Pons (tissue), 1 donor: ENCODE measurements at regions not wholly inside any gene's neighbourhood (a gene's known extent, or its start where the extent isn't known, plus 50 kb on each side); places are given as distances from the start of the nearest gene placed in this dataset.

Experiments
- DNase-seq: peaks from one replicate; pipeline ENCODE4 v3.0.0-alpha.2; 2016; ENCODE audit warnings: low spot score

GRCh38 chr3:161800985-161801559, 304.5 kb downstream of the OTOL1 start:
- DNase-seq: no peak

- no peak for DNase-seq
These were observed 321.5 kb downstream of the OTOL1 start for GRCh38 chr3:161818106-161818505.

- DNase-seq: no peak
These were observed 325.0 kb downstream of the OTOL1 start for GRCh38 chr3:161821591-161821990.

GRCh38 chr3:161822291-161822690, 325.7 kb downstream of the OTOL1 start:
- DNase-seq: no peak

- no peak for DNase-seq
These were observed 327.3 kb downstream of the OTOL1 start for GRCh38 chr3:161823910-161824309.

GRCh38 chr3:161838021-161838420, 341.4 kb downstream of the OTOL1 start:
- DNase-seq: no peak

- DNase-seq: no peak
These were observed 351.8 kb downstream of the OTOL1 start for GRCh38 chr3:161848376-161848775.

- DNase-seq: peak; percentile 22
These were observed 355.4 kb downstream of the OTOL1 start for GRCh38 chr3:161851941-161852566.

- no peak for DNase-seq
These were observed 356.1 kb downstream of the OTOL1 start for GRCh38 chr3:161852744-161853143.

- no peak for DNase-seq
These were observed 357.7 kb downstream of the OTOL1 start for GRCh38 chr3:161854232-161854771.

GRCh38 chr3:161859057-161859456, 362.4 kb downstream of the OTOL1 start:
- DNase-seq: no peak

GRCh38 chr3:161859865-161860450, 363.4 kb downstream of the OTOL1 start:
- DNase-seq: no peak

GRCh38 chr3:161863775-161864174, 367.2 kb downstream of the OTOL1 start:
- DNase-seq: no peak

GRCh38 chr3:161866176-161866575, 369.6 kb downstream of the OTOL1 start:
- no peak for DNase-seq

- DNase-seq: no peak
These were observed 378.9 kb downstream of the OTOL1 start for GRCh38 chr3:161875483-161875882.

- no peak for DNase-seq
These were observed 382.9 kb downstream of the OTOL1 start for GRCh38 chr3:161879470-161879869.

GRCh38 chr3:161884830-161885229, 388.2 kb downstream of the OTOL1 start:
- no peak for DNase-seq

- DNase-seq: no peak
These were observed 393.6 kb downstream of the OTOL1 start for GRCh38 chr3:161890147-161890625.

- DNase-seq: no peak
These were observed 397.4 kb downstream of the OTOL1 start for GRCh38 chr3:161893972-161894371.

GRCh38 chr3:161894657-161895056, 398.0 kb downstream of the OTOL1 start:
- peak; percentile 31 for DNase-seq

- DNase-seq: no peak
These were observed 409.0 kb downstream of the OTOL1 start for GRCh38 chr3:161905520-161906132.

- no peak for DNase-seq
These were observed 417.3 kb downstream of the OTOL1 start for GRCh38 chr3:161913786-161914389.
